ENCODE measurements at regions not wholly inside any gene's neighbourhood (a gene's known extent, or its start where the extent isn't known, plus 50 kb on each side); places are given as distances from the start of the nearest gene placed in this dataset.

DNA sequence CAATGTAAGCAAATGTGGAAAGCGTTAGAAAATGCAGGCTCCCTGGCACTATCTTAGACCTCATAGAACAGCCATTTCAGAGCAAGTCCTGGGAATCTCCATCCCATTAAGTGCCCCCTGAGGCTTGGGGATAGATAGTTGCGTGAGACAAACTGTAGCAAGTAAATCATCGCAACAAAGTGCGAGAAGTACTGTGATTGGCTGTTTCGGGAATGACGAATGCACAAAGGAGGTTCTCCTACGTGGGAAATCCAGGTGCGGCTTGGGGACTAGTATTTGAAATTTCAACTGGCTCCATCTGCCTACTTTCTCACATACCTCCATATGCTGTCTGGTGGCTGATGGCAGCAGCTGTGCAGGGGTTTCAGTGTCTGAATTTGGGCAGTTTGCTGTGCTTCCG is 84.5 kb downstream of the PLEKHG1 start:
- H3K4me1 ChIP-seq (ENCODE audit: insufficient read depth), result no peaks in the 10 kb centered on the region
- H3K36me3 ChIP-seq (ENCODE audit: insufficient read depth), result no peaks in the 10 kb centered on the region
- H3K27ac ChIP-seq (ENCODE audit: low read depth), result no peak overlapping the region
- H4K20me1 ChIP-seq (replicated peaks; ENCODE audit: insufficient read depth), result no peaks in the 10 kb centered on the region
- H3K9me2 ChIP-seq (ENCODE audit: insufficient read depth), result 0 out of 2 replicates have a peak, but pooled peaks cover 3% of the 10 kb centered on the region
- Mint-ChIP-seq H3K27me3 (ENCODE audit: insufficient read depth, low read depth, poor library complexity) (no peaks in the 10 kb centered on the region), H3K4me3 (no peak overlapping the region), H3K36me3 (ENCODE audit: low read depth) (no peaks in the 10 kb centered on the region), H3K27ac (no peak overlapping the region), H3K4me1 (peaks cover 5% of the 10 kb centered on the region; the same call in 1 of the 3 replicates), H3K9me3 (no peaks in the 10 kb centered on the region)
- DNase-seq (ENCODE audit: low spot score), result no peak
- no peaks in the 10 kb centered on the region for H3K79me2 ChIP-seq (replicated peaks; ENCODE audit: insufficient read depth)
- no peak overlapping the region for H3K4me2 ChIP-seq
- no peak overlapping the region for H3K4me3 ChIP-seq
- H2AFZ ChIP-seq, result no peak overlapping the region
- TF ChIP-seq, protein P1, sequence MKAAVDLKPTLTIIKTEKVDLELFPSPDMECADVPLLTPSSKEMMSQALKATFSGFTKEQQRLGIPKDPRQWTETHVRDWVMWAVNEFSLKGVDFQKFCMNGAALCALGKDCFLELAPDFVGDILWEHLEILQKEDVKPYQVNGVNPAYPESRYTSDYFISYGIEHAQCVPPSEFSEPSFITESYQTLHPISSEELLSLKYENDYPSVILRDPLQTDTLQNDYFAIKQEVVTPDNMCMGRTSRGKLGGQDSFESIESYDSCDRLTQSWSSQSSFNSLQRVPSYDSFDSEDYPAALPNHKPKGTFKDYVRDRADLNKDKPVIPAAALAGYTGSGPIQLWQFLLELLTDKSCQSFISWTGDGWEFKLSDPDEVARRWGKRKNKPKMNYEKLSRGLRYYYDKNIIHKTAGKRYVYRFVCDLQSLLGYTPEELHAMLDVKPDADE (IDR thresholded peaks at IDR 0.05), result no peak
- TF ChIP-seq, protein P2, sequence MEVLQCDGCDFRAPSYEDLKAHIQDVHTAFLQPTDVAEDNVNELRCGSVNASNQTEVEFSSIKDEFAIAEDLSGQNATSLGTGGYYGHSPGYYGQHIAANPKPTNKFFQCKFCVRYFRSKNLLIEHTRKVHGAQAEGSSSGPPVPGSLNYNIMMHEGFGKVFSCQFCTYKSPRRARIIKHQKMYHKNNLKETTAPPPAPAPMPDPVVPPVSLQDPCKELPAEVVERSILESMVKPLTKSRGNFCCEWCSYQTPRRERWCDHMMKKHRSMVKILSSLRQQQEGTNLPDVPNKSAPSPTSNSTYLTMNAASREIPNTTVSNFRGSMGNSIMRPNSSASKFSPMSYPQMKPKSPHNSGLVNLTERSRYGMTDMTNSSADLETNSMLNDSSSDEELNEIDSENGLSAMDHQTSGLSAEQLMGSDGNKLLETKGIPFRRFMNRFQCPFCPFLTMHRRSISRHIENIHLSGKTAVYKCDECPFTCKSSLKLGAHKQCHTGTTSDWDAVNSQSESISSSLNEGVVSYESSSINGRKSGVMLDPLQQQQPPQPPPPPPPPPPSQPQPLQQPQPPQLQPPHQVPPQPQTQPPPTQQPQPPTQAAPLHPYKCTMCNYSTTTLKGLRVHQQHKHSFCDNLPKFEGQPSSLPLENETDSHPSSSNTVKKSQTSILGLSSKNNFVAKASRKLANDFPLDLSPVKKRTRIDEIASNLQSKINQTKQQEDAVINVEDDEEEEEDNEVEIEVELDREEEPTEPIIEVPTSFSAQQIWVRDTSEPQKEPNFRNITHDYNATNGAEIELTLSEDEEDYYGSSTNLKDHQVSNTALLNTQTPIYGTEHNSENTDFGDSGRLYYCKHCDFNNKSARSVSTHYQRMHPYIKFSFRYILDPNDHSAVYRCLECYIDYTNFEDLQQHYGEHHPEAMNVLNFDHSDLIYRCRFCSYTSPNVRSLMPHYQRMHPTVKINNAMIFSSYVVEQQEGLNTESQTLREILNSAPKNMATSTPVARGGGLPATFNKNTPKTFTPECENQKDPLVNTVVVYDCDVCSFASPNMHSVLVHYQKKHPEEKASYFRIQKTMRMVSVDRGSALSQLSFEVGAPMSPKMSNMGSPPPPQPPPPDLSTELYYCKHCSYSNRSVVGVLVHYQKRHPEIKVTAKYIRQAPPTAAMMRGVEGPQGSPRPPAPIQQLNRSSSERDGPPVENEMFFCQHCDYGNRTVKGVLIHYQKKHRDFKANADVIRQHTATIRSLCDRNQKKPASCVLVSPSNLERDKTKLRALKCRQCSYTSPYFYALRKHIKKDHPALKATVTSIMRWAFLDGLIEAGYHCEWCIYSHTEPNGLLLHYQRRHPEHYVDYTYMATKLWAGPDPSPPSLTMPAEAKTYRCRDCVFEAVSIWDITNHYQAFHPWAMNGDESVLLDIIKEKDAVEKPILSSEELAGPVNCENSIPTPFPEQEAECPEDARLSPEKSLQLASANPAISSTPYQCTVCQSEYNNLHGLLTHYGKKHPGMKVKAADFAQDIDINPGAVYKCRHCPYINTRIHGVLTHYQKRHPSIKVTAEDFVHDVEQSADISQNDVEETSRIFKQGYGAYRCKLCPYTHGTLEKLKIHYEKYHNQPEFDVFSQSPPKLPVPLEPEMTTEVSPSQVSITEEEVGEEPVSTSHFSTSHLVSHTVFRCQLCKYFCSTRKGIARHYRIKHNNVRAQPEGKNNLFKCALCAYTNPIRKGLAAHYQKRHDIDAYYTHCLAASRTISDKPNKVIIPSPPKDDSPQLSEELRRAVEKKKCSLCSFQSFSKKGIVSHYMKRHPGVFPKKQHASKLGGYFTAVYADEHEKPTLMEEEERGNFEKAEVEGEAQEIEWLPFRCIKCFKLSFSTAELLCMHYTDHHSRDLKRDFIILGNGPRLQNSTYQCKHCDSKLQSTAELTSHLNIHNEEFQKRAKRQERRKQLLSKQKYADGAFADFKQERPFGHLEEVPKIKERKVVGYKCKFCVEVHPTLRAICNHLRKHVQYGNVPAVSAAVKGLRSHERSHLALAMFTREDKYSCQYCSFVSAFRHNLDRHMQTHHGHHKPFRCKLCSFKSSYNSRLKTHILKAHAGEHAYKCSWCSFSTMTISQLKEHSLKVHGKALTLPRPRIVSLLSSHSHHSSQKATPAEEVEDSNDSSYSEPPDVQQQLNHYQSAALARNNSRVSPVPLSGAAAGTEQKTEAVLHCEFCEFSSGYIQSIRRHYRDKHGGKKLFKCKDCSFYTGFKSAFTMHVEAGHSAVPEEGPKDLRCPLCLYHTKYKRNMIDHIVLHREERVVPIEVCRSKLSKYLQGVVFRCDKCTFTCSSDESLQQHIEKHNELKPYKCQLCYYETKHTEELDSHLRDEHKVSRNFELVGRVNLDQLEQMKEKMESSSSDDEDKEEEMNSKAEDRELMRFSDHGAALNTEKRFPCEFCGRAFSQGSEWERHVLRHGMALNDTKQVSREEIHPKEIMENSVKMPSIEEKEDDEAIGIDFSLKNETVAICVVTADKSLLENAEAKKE (CRISPR knock-in tag; IDR thresholded peaks at IDR 0.05), result no peak
- TF ChIP-seq EZH2 (IDR thresholded peaks at IDR 0.05; ENCODE audit: low read depth, unreplicated experiment) (no peak), CREB1 (CRISPR knock-in tag; IDR thresholded peaks at IDR 0.05; ENCODE audit: low read depth) (no peak), EZH2phosphoT487 (IDR thresholded peaks at IDR 0.05; ENCODE audit: unreplicated experiment) (no peak), NANOG (IDR thresholded peaks at IDR 0.05; ENCODE audit: borderline replicate concordance) (no peak), STAT1 (IDR thresholded peaks at IDR 0.05; ENCODE audit: unreplicated experiment) (no peak), ZNF114 (CRISPR knock-in tag; IDR thresholded peaks at IDR 0.05) (no peak)
- TF ChIP-seq, protein P3, sequence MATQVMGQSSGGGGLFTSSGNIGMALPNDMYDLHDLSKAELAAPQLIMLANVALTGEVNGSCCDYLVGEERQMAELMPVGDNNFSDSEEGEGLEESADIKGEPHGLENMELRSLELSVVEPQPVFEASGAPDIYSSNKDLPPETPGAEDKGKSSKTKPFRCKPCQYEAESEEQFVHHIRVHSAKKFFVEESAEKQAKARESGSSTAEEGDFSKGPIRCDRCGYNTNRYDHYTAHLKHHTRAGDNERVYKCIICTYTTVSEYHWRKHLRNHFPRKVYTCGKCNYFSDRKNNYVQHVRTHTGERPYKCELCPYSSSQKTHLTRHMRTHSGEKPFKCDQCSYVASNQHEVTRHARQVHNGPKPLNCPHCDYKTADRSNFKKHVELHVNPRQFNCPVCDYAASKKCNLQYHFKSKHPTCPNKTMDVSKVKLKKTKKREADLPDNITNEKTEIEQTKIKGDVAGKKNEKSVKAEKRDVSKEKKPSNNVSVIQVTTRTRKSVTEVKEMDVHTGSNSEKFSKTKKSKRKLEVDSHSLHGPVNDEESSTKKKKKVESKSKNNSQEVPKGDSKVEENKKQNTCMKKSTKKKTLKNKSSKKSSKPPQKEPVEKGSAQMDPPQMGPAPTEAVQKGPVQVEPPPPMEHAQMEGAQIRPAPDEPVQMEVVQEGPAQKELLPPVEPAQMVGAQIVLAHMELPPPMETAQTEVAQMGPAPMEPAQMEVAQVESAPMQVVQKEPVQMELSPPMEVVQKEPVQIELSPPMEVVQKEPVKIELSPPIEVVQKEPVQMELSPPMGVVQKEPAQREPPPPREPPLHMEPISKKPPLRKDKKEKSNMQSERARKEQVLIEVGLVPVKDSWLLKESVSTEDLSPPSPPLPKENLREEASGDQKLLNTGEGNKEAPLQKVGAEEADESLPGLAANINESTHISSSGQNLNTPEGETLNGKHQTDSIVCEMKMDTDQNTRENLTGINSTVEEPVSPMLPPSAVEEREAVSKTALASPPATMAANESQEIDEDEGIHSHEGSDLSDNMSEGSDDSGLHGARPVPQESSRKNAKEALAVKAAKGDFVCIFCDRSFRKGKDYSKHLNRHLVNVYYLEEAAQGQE (IDR thresholded peaks at IDR 0.05; ENCODE audit: unreplicated experiment), result no peak
- ATAC-seq, result no peak
- no peaks in the 10 kb centered on the region for H3K27me3 ChIP-seq (ENCODE audit: insufficient read depth)
- H3F3A ChIP-seq (replicated peaks; ENCODE audit: low read depth), result no peaks in the 10 kb centered on the region
